HL-60 (cell line): ENCODE measurements at regions not wholly inside any gene's neighbourhood (a gene's known extent, or its start where the extent isn't known, plus 50 kb on each side); places are given as distances from the start of the nearest gene placed in this dataset.
"Not testable (repeated sequence)": the region's sequence is repeated elsewhere in the genome, so short reads cannot be mapped to it uniquely, and the experiment has no call there.

Source experiments
- DNase-seq, 2 experiments: peaks; one replicate each; pipeline ENCODE4 v3.0.0-alpha.2; 2010 to 2020; ENCODE audit warnings: low read depth in 1 of 2, low spot score in 1 of 2
- H3K27ac ChIP-seq: fragments of 250-450 bp; sonication (Bioruptor Pico); replicated peaks from 2 replicates; pipeline ENCODE4 v1.5.1; 2020; ENCODE audit warnings: mild to moderate bottlenecking, moderate library complexity
- H3K27me3 ChIP-seq: fragments of 250-450 bp; sonication (Bioruptor Pico); 2 replicates; pipeline ENCODE4 v1.5.1; 2021; ENCODE audit warnings: mild to moderate bottlenecking, moderate library complexity; ENCODE audit not compliant: insufficient read depth, poor library complexity, severe bottlenecking
- H3K4me3 ChIP-seq: replicated peaks from 2 replicates; pipeline ENCODE4 v1.5.1; 2011; ENCODE audit warnings: mild to moderate bottlenecking, control low read depth, low read length; ENCODE audit not compliant: insufficient read depth
- GABPA ChIP-seq: IDR thresholded peaks from 2 replicates; pipeline ENCODE4 v1.6.1; 2012; ENCODE audit warnings: low read depth
- POLR2AphosphoS5 ChIP-seq: IDR thresholded peaks from 2 replicates; pipeline ENCODE4 v1.6.1; 2012; ENCODE audit warnings: low read depth
- REST ChIP-seq: IDR thresholded peaks from 2 replicates; pipeline ENCODE4 v1.6.1; 2012; ENCODE audit warnings: low read depth; ENCODE audit not compliant: insufficient replicate concordance
- SPI1 ChIP-seq: IDR thresholded peaks from 2 replicates; pipeline ENCODE4 v1.6.1; 2012; ENCODE audit warnings: low read depth, mild to moderate bottlenecking, borderline replicate concordance
- TF ChIP-seq, protein P1 (sequence below): IDR thresholded peaks from one replicate; pipeline ENCODE4 v1.5.1; 2011; ENCODE audit warnings: low read length, control low read depth, inconsistent platforms; ENCODE audit not compliant: insufficient read depth

DNA sequence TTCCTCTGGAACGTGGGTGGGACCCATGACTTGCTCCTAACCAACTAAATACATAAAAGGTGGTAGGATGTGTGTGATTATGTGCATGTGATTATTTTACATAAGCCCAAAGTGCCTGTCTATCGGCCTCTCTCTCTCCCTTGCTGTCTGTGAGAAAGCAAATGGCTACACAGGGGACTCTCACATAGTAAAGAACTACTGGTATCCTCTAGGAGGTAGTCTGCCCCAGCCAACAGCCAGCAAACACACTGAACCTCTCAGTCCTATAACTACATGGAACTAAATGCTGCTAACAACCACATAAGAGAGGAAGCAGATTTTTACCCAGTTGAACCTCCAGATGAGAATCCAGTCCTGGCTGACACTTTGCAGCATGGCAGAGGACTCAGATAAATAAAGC lies 1249.4 kb downstream of the ADGRL3 start:
- no peak overlapping the region for H3K27ac ChIP-seq

GRCh38 chr4:62448911-62449310 lies 1248.8 kb downstream of the ADGRL3 start:
- no peak for TF ChIP-seq POLR2AphosphoS5
- TF ChIP-seq, protein P1, sequence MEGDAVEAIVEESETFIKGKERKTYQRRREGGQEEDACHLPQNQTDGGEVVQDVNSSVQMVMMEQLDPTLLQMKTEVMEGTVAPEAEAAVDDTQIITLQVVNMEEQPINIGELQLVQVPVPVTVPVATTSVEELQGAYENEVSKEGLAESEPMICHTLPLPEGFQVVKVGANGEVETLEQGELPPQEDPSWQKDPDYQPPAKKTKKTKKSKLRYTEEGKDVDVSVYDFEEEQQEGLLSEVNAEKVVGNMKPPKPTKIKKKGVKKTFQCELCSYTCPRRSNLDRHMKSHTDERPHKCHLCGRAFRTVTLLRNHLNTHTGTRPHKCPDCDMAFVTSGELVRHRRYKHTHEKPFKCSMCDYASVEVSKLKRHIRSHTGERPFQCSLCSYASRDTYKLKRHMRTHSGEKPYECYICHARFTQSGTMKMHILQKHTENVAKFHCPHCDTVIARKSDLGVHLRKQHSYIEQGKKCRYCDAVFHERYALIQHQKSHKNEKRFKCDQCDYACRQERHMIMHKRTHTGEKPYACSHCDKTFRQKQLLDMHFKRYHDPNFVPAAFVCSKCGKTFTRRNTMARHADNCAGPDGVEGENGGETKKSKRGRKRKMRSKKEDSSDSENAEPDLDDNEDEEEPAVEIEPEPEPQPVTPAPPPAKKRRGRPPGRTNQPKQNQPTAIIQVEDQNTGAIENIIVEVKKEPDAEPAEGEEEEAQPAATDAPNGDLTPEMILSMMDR, result no peak
- no peak for DNase-seq
- Histone ChIP-seq H3K27me3 (no peaks in the 10 kb centered on the region), H3K27ac (no peak overlapping the region), H3K4me3 (no peak overlapping the region)

More for the DNA sequence above, 1249.4 kb downstream of the ADGRL3 start:
- no peak for DNase-seq
- no peak overlapping the region for H3K4me3 ChIP-seq
- H3K27me3 ChIP-seq, result no peaks in the 10 kb centered on the region
- TF ChIP-seq POLR2AphosphoS5, result no peak
- no peak for TF ChIP-seq REST
- TF ChIP-seq, protein P1, result no peak
- no peak for TF ChIP-seq GABPA
- no peak for TF ChIP-seq SPI1

- no peak overlapping the region for H3K4me3 ChIP-seq
- no peaks in the 10 kb centered on the region for H3K27me3 ChIP-seq
- no peak overlapping the region for H3K27ac ChIP-seq
- no peak for DNase-seq
- TF ChIP-seq, protein P1, result no peak
- TF ChIP-seq REST, result no peak
- no peak for TF ChIP-seq GABPA
- TF ChIP-seq SPI1, result no peak
- no peak for TF ChIP-seq POLR2AphosphoS5
Measured at GRCh38 chr4:62439051-62439450, 1238.9 kb downstream of the ADGRL3 start.

- TF ChIP-seq REST, result no peak
- no peak for TF ChIP-seq POLR2AphosphoS5
- TF ChIP-seq, protein P1, result no peak
- TF ChIP-seq GABPA, result no peak
- no peak for TF ChIP-seq SPI1
- H3K27me3 ChIP-seq, result no peaks in the 10 kb centered on the region
- no peak overlapping the region for H3K27ac ChIP-seq
- DNase-seq, result no peak
- no peak overlapping the region for H3K4me3 ChIP-seq
Measured at GRCh38 chr4:62434921-62435320, 1234.8 kb downstream of the ADGRL3 start.

DNA sequence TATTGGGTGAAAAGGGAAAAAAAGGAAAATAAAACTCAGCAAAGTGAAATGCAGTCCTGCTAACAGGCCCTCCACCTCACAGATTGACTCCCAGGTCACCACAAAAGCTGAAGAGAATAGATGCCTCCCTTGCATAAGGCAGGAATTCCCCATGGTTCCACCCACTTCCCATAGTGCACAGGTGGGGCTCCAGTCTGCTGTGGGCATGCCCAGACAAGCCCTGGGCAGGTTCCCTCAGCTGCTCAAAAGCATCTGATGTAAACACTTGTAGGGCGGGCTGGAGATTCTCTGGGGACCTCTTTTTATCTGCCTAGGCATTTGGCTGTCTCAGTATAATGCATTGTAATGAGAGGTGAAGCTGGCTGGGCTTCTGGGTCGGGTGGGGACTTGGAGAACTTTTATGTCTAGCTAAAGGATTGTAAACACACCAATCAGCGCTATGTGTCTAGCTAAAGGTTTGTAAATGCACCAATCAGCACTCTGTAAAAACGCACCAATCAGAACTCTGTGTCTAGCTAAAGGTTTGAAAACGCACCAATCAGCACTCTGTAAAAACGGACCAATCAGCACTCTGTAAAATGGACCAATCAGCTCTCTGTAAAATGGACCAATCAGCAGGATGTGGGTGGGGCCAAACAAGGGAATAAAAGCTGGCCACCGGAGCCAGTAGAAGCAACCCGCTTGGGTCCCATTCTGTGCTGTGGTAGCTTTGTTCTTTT lies 1231.5 kb downstream of the ADGRL3 start:
- H3K27me3 ChIP-seq, H3K27ac ChIP-seq, DNase-seq: not testable (repeated sequence)

More for the DNA sequence above, 1231.5 kb downstream of the ADGRL3 start:
- H3K4me3 ChIP-seq, result not testable (repeated sequence)
